Heart right ventricle (tissue), 16 donors: ENCODE measurements at regions not wholly inside any gene's neighbourhood (a gene's known extent, or its start where the extent isn't known, plus 50 kb on each side); places are given as distances from the start of the nearest gene placed in this dataset.

ENCODE experiments used
- ATAC-seq, 8 donors: fragments of 200-7000 bp; cut with Tn5 transposase; one replicate each; pipeline ENCODE4 v1.9.1; 2020; ENCODE audit warnings: mild to moderate bottlenecking in 8 of 8, moderate library complexity in 8 of 8, moderate number of reproducible peaks in 1 of 8
- DNase-seq, 2 donors: peaks; one replicate each; pipeline ENCODE4 v3.0.0-alpha.2; 2020
- H3K27ac ChIP-seq, 10 donors: fragments of 200-600 bp; sonication (generic) in 2 of 10; one replicate each; pipeline versions ENCODE4 v1.5.0 to v1.8.0; 2020 to 2022; ENCODE audit warnings: mild to moderate bottlenecking in 3 of 10
- H3K27me3 ChIP-seq, 7 donors: fragments of 200-600 bp; one replicate each; pipeline ENCODE4 v1.8.0; 2021 to 2022; ENCODE audit warnings: mild to moderate bottlenecking in 2 of 7
- H3K36me3 ChIP-seq, 9 donors: fragments of 200-600 bp; sonication (generic) in 1 of 9; one replicate each; pipeline versions ENCODE4 v1.5.0 to v1.8.0; 2020 to 2022; ENCODE audit warnings: mild to moderate bottlenecking in 2 of 9
- H3K4me1 ChIP-seq, 9 donors: fragments of 200-600 bp; sonication (generic) in 1 of 9; one replicate each; pipeline versions ENCODE4 v1.5.0 to v1.8.0; 2020 to 2022; ENCODE audit warnings: mild to moderate bottlenecking in 4 of 9
- H3K4me3 ChIP-seq, 10 donors: fragments of 200-600 bp; sonication (generic) in 2 of 10; one replicate each; pipeline versions ENCODE4 v1.5.0 to v1.8.0; 2020 to 2022; ENCODE audit warnings: mild to moderate bottlenecking in 7 of 10, moderate library complexity in 2 of 10
- H3K9me3 ChIP-seq, 11 donors: fragments of 200-600 bp in 10 of 11; sonication (generic) in 2 of 11; one replicate each; pipeline versions ENCODE4 v1.5.0 to v1.8.0; 2013 to 2022; ENCODE audit warnings: mild to moderate bottlenecking in 2 of 11, control low read depth in 1 of 11, moderate library complexity in 1 of 11
- WGBS, 2 donors: extraction: QIAGEN DNeasy Blood & Tissue Kit; methylation state at CpG; one replicate each; pipeline ENCODE4 v1.1.7; 2013; ENCODE audit warnings: inconsistent platforms in 1 of 2; 5-methylcytosine and 5-hydroxymethylcytosine counted together
- intact Hi-C, 10 donors: fragments of 100-400 bp; cut with DNase I; formaldehyde crosslinking; loops; one replicate each; pipeline versions ENCODE4 v1.11.1 to v1.14.2; 2022
- TF ChIP-seq, protein P1 (sequence below), 9 donors: fragments of 200-600 bp; sonication (generic) in 2 of 9; IDR thresholded peaks; one replicate each; pipeline versions ENCODE4 v1.5.0 to v1.8.0; 2021 to 2022; ENCODE audit warnings: antibody characterized with exemption in 9 of 9, mild to moderate bottlenecking in 5 of 9, moderate library complexity in 1 of 9
- donor health status: Arrhythmogenic right ventricular cardiomyopathy.
- donor health status: ischemic (EF 13 %, LVEDD 7.1; RV severe dilation, severe dysfunction).
- donor health status: healthy with polysubstance abuse.
- donor health status: DM: no; HTN: yes; CAD: no.
- donor health status: DM: no; HTN: no; CAD: no.
- donor health status: ischemic (EF 25% LVEDD 6.9; RV normal size, moderate dysfunction).
- donor health status: ischemic (EF 25% LVEDD 5.7; RV mildly dilated, moderate dysfunction).
- donor health status: healthy.
- donor health status: DM: yes; HTN: yes; CAD: no.
- donor health status: Ischemic cardiomyopathy.
- donor health status: ischemic (EF 35%, LVEDD 5.7; RV mildly dilated, moderate dysfunction).
- donor health status: nonischemic (EF 11% LVEDD 7.7; RV severe dilation, severe dysfunction).
- donor health status: DM: yes; HTN: yes; CAD: no.
- donor health status: PGD.
- donor health status: ischemic (EF 29% LVEDD 5.4; RV normal size, mild dysfunction).
- donor health status: nonischemic (EF 23%, LVEDD 6.1; RV moderate dilation, normal function).

DNA sequence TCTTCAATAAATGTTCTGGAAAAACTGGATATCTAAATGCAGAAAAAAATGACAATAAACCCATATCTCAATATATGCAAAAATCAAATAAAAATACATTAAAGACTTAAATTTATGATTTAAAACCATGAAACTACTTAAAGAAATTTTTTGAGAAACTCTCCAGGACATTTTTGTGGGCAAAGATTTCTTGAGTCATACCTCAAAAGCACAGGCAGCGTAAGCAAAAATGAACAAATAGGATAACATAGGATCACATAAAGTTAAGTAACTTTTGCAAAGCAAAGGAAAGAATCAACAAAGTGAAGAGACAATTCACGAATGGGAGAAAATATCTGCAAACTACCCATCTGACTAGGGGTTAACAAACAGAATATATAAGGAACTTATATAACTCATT is 1545.5 kb downstream of the SUCLG1 start:
- H3K27ac ChIP-seq: no peak overlapping the region
- DNase-seq (no peak), ATAC-seq (no peak)
- no peaks in the 10 kb centered on the region for H3K36me3 ChIP-seq
- H3K4me1 ChIP-seq: no peaks in the 10 kb centered on the region
- intact Hi-C loops: no loop called here
- H3K4me3 ChIP-seq: no peak overlapping the region
- H3K9me3 ChIP-seq: peaks cover 0 to 18% (median 9%) of the 10 kb centered on the region in 11 donors
- TF ChIP-seq, protein P1, sequence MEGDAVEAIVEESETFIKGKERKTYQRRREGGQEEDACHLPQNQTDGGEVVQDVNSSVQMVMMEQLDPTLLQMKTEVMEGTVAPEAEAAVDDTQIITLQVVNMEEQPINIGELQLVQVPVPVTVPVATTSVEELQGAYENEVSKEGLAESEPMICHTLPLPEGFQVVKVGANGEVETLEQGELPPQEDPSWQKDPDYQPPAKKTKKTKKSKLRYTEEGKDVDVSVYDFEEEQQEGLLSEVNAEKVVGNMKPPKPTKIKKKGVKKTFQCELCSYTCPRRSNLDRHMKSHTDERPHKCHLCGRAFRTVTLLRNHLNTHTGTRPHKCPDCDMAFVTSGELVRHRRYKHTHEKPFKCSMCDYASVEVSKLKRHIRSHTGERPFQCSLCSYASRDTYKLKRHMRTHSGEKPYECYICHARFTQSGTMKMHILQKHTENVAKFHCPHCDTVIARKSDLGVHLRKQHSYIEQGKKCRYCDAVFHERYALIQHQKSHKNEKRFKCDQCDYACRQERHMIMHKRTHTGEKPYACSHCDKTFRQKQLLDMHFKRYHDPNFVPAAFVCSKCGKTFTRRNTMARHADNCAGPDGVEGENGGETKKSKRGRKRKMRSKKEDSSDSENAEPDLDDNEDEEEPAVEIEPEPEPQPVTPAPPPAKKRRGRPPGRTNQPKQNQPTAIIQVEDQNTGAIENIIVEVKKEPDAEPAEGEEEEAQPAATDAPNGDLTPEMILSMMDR (IDR thresholded peaks at IDR 0.05): no peak
- no peaks in the 10 kb centered on the region for H3K27me3 ChIP-seq
- WGBS, 2 donors: 89 to 93% methylated on average over 2 of the region's 2 CpGs

- Histone ChIP-seq H3K4me1 (no peaks in the 10 kb centered on the region), H3K36me3 (no peaks in the 10 kb centered on the region), H3K27me3 (no peaks in the 10 kb centered on the region), H3K9me3 (no peaks in the 10 kb centered on the region), H3K27ac (no peak overlapping the region), H3K4me3 (no peak overlapping the region)
- ATAC-seq (no peak), DNase-seq (no peak)
- intact Hi-C loops: no loop called here
- TF ChIP-seq, protein P1 (IDR thresholded peaks at IDR 0.05): no peak
- WGBS, 2 donors: 91 to 94% methylated on average over 6 of the region's 6 CpGs
These were observed 1563.0 kb downstream of the SUCLG1 start for GRCh38 chr2:82896117-82896516.

DNA sequence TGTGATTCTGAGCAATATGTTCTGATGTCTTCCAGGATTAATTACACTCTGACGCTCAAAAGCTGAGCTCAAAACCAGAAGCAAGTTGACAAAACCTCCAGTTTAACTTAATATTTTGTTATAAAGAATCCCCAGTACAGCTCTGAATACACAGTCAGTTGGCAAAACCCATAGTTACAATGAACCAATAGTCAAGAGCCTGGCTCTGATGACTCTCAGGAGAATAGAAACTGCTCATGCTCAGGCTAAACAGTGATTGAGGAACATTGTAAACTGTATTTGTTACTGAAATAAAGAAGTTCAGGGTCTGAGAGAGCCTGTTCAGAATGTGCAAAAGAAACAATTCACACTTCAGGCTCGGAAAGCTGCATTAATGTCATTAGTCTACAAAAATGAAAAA is 1565.9 kb downstream of the SUCLG1 start:
- no peak for ATAC-seq
- no peak overlapping the region for H3K4me3 ChIP-seq
- no peaks in the 10 kb centered on the region for H3K36me3 ChIP-seq
- intact Hi-C loops: no loop called here
- 44 to 47% methylated on average over 2 of the region's 2 CpGs for WGBS, 2 donors
- H3K4me1 ChIP-seq: no peaks in the 10 kb centered on the region
- TF ChIP-seq, protein P1 (IDR thresholded peaks at IDR 0.05): no peak
- H3K9me3 ChIP-seq: no peaks in the 10 kb centered on the region
- no peaks in the 10 kb centered on the region for H3K27me3 ChIP-seq
- no peak for DNase-seq
- no peak overlapping the region for H3K27ac ChIP-seq

DNA sequence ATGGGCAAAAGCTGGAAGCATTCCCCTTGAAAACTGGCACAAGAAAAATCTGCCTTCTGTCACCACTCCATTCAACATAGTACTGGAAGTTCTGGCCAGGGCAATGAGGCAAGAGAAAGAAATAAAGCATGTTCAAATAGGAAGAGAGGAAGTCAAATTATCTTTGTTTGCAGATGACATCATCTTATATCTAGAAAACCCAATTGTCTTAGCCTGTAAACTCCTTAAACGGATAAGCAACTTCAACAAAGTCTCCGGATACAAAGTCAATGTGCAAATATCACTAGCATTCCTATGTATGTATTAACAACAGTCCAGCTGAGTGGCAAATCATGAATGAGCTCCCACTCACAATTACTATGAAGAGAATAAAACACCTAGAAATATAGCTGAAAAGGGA is 1579.3 kb downstream of the SUCLG1 start:
- Histone ChIP-seq H3K9me3 (peaks cover 0 to 15% (median 0%) of the 10 kb centered on the region in 11 donors), H3K27me3 (peaks cover 0 to 3% (median 0%) of the 10 kb centered on the region in 7 donors), H3K4me3 (no peak overlapping the region), H3K36me3 (no peaks in the 10 kb centered on the region), H3K27ac (no peak overlapping the region), H3K4me1 (no peaks in the 10 kb centered on the region)
- TF ChIP-seq, protein P1 (IDR thresholded peaks at IDR 0.05): no peak
- DNase-seq (no peak), ATAC-seq (no peak)
- WGBS, 2 donors: 40 to 55% methylated on average over 2 of the region's 2 CpGs
- intact Hi-C loops: no loop called here
